Urothelium cell line (cell line): ENCODE measurements at regions not wholly inside any gene's neighbourhood (a gene's known extent, or its start where the extent isn't known, plus 50 kb on each side); places are given as distances from the start of the nearest gene placed in this dataset.

ENCODE experiments used
- DNase-seq: peaks from one replicate; pipeline ENCODE4 v3.0.0; 2011; ENCODE audit warnings: low spot score, mixed read lengths
- FAIRE-seq: peaks from 2 replicates; lab custom pipeline; 2011; peaks lifted over from hg19 to GRCh38; lab: Jason Lieb, UNC

DNA sequence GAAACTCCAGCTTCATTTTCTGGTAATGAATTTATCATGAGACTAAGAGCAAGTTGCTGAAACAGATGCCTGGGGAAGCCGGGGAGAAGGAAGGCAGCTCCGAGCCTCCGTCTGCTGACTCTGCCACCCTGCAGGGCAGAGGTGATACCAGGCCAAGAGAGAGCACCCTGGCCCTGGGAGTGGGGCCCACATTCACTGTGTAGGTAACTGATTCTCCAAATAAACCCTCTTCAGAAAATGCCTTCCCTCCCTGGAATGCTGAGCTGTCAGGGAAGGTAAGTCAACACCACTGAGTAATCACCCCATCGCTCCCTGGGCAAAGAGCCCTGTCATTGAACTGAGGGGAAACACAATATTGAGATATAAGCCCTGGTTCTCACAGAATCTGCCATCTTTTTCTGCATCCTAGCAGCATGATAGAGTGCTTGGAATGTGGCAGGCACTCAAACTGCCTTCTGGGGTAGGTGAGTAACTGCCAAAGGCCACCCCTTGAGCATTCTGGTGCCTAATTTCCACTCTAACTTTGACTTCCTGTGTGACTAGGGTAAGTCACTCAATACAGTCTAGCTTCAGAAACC is 147.6 kb downstream of the SPATA19 start:
- no peak for FAIRE-seq
- no peak for DNase-seq

DNA sequence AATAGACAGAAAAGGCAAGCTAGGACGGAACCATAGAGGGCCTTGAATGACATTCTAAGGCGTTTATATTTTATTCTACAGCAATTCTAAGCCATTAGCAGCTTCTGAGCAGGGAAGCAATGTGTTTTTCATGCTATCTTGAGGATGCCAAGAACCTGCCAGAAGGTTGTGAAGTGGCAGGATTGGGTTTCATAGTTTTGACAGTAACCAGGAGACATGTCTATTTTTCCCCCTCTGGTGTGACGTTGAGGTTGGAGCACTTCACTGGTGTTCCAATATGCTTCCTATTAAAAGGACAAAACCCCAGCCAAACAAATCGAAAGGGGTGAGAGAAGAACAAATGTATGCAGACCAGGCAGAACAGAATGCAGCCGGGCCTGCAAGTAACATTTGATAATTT is 148.2 kb downstream of the SPATA19 start:
- no peak for DNase-seq
- no peak for FAIRE-seq

DNA sequence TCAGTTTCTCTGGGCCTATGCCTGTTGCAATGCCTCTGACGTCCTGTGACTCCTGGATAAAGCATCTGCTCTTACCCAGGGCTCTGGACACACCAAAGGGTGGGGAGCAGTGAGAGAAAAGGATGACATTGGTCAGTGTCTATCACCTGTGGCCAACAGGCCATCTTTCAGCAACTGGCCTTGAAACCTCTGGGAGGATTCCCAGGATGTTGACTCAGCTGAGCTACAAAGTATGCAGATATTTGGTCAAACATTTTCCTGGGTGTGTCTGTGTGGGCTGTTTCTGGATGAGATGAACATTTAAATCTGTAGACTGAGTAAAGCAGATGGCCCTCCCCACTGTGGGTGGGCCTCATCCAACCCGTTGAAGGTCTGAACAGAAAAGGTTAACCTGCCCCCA is 149.9 kb downstream of the SPATA19 start:
- DNase-seq: no peak
- FAIRE-seq: no peak

DNA sequence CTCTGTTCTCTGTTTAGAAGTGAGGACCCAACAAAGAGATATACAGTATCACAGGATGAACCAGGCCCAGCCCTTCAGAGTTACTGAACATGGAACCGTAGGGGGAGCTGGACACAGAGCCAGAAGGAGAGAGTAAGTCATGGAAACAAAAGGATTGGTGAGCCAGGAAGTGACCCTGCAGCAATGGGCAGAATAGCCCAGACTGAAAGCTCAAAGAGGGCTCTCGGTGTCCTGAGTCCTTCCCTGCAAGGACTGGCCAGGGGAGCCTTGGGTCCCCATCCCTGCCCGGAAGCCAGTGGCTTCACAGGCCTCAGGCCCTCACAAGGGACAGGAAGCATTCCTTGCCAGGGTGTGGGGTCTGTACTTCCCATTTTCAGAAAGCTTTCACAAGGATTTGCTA is 150.6 kb downstream of the SPATA19 start:
- FAIRE-seq (no peak), DNase-seq (no peak)

DNA sequence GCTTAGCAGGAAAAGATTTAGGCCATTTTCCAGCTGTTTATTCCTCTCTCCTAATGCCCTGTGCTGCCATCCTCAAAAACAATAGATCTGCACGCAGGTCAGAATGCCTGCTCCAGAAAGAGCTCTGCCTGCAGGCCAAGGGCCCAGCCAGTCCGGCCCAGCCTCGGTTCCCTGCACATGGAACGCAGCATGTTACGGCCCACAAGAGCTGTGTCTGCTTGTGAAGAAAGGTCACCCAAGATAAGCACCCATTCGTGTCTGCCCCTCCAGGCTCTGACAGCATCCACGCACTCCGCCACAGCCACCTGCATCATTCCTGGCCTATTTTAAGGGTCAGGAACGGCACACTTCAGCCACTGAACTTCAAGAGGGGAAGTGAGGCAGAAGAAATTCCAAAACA is 152.2 kb downstream of the SPATA19 start:
- DNase-seq: no peak
- FAIRE-seq: no peak

DNA sequence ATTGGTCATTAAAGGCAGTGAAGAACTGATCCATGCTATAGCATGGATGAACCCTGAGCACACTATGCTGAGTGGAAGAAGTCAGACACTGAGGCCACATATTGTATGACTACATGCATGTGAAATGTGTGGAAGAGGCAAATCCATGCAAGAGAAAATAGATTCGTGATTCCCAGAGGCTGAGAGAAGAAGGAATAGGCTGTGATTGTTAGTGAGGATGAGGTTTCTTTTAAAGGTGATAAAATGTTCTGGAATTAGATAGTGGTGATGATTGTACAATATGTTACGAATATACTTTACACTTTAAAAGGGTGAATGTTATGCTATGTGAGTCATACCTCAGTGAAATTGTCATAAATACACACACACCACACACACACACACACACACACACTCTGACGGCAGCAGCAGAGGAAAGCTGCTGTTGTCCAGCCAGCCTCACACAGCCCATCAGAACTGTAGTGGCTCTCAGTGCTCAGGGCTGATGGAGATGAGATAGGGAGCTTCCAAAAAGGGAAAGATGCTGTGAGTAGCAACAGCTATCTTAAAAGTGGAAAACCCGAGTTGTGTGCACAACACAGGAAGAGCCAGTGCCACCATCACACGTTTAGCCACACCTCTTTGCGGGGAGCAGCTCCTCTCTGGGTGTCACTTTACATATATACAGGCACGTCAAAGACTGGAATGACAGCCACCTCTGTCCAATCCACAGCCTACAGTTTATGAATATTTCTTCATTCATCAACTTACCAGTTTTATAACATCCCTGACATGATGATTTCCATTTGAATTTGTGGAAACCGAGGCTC is 153.0 kb downstream of the SPATA19 start:
- no peak for FAIRE-seq
- no peak for DNase-seq

DNA sequence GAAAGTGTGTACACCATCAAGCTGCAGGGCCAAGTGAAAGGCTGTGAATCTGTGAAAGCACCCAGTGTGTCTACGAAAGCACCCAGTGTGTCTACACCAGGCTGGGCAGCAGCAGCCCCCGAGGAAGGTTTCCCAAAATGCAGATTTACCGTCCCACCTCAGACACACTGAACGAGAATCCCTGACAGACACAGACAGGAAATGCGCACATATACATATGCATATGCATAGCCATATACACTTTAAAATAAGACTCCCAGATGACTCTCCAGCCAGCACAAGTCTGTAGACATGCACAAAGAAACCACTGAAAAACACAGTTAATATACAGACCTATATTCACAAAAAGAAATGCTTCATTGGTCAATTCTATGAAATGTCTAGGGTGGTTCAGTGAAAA is 155.5 kb upstream of the OPCML start:
- no peak for FAIRE-seq
- no peak for DNase-seq

DNA sequence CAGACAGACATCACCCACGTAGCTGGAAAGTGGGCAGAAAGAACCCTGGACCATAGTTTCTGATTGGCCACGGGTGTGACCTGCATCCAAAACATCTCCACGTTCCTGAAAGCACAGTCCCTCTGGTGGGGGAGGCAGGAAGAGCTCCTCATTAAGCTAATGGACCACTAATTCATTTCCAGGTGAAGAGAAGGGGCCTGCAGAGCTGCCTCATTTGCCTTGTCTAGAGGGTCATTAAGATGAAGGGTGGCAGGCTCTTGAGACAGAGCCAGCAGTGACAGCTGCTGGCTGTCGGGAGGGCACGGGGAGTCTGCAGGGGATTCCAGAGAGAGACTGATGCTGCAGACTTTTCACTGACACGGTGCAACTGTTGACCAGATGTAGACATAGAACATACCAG is 149.6 kb upstream of the OPCML start:
- DNase-seq (no peak), FAIRE-seq (no peak)

DNA sequence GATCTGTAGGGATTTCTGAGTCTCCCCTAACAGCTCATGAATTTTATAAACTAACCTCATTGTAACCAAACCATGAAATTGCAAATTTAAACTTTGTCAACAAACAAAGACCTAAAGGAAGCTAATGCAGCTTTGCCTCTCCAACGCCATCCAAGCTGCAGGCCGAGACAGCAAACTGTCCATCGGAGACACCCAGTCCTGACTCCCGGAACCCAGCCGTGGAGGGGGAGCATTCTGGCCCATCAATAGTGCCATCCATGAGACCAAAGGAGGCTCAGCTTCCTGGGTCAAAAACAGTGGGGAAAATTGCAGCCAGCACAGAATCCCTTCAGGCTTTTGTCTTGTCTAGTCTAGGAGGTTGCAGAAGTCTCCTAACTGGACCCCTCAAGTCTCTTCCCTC is 147.6 kb upstream of the OPCML start:
- no peak for FAIRE-seq
- no peak for DNase-seq

DNA sequence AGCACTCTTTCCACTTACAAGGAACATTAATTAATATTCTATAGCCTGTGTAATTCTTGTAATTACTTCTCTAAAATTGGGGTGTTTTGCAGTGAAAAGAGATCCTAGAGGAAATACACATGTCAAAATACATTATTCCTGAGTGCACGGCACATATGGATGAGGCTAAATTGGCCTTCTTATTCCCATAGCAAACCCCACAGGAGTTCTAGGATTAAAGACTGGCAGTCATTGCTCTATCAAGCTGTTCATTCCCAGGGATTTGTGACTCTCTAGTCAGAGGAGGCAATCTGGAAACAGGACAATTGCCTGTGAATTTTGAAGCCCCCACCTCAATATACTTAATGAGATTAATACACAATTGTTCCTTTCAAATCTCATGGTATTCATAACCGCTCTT is 145.9 kb upstream of the OPCML start:
- FAIRE-seq: no peak
- no peak for DNase-seq

DNA sequence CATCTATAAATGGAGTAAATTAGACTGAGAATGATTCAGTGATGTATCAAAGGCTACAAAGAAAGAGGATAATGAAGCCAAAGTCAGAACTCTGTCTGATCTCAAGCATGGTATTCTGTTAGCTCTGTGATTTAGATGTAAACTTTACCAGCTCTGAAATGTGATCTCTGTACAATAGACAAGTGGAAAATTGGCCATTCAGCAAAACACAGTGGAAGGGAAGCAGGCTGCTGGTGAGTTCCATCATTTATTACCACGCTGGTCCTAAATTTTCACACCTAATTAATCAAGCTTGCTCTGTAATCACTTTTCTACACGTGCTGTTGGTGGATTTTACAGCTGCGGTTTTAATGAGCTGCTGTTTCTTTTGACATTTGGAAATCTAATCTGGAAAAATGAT is 145.1 kb upstream of the OPCML start:
- no peak for DNase-seq
- no peak for FAIRE-seq

DNA sequence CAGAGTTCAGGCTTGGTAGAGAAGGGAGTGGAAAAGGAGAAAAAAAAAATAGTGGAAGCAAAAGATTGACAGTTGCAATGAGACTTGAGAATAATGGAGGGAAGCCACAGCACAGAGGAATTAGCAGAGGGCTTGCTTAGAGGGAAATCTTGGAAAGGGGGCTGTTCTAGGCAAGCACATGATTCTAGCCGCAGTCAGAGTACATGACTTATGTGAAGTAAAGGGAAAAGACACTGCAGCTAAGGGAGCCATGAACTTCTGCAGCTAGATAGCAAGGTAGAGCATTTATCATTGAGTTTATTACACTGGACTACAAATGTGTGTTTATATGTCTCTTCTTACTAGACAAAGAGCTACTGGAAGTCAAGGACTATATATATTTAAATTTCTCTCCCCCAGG is 144.0 kb upstream of the OPCML start:
- no peak for DNase-seq
- no peak for FAIRE-seq

DNA sequence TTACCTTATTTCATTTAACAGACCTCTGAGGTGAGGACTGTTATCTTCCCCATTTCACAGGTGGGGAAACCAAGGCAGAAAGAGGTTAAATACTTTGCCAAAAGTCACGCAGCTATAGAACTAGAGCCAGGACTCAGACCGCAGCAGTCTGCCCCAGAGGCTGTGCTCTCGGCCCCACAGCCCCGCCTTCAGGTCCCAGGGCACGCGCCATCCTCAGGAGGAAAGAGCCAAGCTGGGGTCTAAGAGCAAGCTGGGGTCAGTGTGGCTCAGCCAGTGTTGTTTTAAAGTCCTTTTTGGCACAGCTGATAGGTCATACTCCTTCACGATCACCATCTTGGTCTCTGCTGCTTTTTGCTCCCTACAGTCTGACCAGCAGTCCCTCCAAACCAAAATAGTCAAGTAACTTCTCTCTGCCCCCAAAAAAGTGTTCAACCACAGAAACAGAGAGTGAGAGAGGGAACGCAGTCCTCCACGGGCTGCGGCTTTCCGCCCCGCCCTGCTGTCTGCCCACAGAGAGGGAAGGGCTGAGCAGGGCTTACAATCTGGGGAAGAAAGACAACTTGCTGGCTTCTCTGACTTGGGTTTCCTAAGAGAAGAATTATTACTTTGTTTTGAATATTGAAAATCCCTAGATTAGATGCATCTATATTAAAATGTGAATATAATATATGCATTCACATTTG is 137.2 kb upstream of the OPCML start:
- FAIRE-seq: no peak
- DNase-seq: no peak

DNA sequence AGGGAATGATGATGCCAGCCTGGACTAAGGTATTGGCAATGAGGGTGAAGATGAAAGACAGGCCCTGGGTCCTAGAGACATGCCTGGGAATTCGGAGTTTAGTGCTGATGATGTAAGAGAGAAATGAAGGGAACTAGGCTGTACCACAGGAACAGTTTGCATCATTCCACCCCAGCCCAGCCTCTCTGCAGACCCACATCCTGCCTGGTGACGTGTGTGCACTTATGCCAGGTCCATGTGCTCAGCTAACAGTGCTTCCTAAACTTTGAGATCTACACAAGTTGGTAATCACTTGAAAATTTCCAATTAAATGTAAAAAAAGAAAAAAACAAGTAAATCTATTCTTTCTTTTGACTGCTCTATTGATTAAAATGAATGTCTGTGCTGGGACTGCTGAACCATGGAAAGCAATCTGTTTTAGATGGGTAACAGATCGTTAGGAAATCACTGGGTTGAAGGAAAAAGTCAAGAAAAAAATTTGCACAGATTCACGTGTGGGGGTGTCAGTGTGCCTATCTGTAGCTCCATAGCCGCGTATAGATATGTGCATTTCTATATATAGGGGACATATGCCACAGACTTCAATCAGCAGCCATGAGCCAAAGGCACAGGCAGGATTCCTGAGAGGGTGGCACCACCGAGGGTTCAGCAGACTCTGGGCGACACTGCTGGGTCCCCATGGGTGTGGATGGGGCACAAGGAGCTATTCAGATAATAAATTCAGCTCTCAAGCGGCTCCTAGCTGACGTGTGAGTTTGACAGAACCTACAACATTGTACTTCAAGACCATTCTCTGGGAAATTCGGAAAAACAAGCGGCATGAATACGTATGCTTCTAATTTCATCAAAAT is 131.1 kb upstream of the OPCML start:
- no peak for DNase-seq
- FAIRE-seq: no peak

DNA sequence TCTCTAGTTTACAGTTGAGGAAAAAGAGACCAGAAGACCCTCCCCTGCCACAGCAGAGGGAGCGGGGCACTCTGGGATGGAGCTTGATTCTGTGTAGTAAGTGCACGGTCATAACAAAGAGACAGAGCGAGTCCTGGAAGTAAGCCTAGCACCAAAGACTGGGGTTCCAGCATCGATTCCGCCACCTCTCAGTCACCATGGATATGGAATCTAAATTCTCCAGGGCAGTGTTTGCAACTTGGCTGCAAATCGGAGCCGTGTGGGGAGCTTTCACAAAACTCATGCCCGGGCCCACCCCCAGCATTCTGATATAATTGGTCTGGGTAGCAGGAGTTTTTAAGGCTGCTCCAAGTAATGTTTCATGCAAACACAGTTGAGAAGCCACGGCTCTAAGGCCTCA is 129.5 kb upstream of the OPCML start:
- no peak for DNase-seq
- FAIRE-seq: no peak

DNA sequence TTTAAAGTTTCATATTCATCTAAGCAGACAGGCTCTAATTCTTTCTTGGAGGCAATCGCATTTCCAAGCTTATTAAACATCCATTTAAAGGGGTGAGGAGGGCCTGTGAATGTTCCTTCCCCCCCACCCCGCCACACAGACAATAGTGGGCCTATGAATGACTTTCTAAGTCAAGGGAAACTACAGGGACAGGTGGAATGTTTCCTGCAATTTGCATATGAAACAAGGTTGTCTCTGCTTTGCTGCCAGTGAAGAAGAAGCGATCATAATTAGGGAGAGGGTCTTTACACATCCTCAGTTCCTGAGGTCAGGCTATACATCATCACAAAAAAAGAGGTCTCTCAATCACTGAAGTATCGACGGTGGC is 127.9 kb upstream of the OPCML start:
- no peak for DNase-seq
- no peak for FAIRE-seq

DNA sequence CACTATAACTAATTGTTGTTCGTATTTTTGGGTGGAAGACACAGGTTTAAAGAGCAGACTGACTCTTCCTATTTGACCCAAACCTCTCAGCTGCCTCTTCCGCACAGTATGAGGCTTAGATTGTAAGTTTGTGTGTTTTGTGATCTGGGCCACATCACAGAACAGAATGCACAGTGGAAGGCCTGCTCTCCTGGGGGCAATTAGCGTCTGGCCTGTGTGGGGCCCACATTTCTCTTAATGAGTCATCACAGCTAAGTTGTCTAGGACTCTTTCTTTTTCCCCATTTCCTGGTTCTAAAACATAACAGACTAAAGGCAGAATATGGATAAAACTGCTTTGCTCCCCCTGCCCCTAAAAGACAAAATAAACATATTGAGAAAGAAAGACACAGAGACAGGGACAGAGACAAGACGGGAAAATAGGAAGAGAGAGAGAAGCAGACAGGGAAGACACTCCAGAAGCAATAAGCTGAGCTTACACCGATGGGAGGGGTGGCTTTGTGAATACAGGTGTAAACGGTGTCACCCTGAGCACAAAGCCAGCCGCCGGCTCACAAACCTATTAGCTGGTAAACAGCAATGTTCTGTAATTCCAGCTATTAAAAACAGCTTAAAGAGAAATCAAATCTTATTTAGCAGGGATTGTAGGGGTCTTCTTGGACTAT is 127.4 kb upstream of the OPCML start:
- DNase-seq (no peak), FAIRE-seq (no peak)

DNA sequence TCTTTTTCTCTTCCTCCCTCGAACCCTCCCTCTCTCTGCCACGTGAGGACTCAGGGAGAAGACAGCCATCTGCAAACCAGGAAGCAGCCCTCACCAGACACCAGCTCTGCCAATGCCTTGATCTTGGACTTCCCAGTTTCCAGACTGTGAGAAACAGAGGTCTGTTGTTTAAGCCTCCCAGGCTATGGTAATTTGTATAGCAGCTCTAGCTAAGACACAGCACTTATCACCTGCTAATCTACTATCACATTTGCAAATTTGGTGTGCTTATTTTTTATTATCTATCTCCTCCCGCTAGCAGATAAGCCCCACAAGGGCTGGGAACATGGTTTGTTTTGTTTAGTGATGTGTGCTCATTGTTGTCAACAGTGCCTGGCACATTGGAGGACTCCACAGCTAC is 124.8 kb upstream of the OPCML start:
- FAIRE-seq (no peak), DNase-seq (no peak)

DNA sequence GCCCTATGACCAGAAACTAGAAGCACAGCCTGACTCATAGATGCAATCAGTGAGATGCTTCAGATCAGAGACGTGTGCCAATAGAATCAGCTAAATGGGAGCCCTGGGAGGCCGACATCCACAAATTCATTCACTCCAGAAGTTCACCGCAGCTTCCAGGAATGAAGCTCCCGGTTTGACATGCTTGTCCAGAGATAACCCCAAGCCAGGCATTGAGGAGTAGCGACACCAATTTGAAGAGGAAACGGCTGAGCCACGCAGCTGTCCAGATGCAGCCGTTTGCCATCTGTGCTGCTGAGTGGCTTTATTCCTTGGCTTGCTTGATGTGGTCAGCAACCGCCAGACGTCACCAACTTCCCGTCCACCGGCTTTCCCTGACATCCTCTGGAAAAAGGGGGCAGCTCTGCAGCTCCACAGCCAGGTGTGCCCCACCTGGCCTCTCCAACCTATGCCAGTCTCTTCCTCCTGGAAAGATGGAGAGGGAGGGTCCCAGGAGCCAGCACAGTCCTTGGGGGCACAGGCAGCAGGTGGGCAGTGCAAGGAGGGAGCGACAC is 123.9 kb upstream of the OPCML start:
- DNase-seq (no peak), FAIRE-seq (no peak)

DNA sequence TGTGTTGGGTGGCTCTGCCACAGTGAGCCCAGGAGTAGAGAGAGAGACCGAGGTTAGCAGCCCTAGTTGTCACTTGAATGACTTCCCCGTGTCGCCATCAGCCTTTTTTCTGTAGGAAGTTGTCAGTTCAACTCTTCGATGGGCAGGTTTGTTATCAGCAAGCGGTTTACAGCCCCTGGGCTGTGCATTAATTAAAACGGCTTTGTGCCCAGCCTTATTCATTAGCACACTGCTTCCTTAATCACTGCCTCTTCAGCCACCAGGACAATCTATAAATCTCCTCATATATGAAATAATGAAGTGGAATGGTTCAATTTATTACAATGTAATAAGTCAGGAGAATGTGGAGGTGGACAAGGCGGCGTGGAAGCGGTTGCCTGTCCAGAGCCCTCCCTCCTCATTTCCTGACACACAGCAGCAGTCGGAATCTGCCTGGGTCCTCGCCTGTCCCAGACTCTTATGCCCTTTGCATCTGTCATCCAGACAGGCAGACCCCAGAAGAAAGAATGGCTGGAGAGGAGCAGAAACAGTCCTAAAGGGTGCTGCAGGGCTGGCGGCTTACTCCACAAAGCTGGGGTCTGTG is 122.4 kb upstream of the OPCML start:
- FAIRE-seq (no peak), DNase-seq (no peak)
